ENCODE measurements at regions not wholly inside any gene's neighbourhood (a gene's known extent, or its start where the extent isn't known, plus 50 kb on each side); places are given as distances from the start of the nearest gene placed in this dataset.
"Not testable (repeated sequence)": the region's sequence is repeated elsewhere in the genome, so short reads cannot be mapped to it uniquely, and the experiment has no call there.

- no peak for DNase-seq
Measured at GRCh38 chr12:34305176-34305575, 282.9 kb downstream of the ALG10 start.

GRCh38 chr12:34306133-34306830, 284.0 kb downstream of the ALG10 start:
- DNase-seq = no peak

- not testable (repeated sequence) for DNase-seq
Measured at GRCh38 chr12:34309806-34310804, 287.8 kb downstream of the ALG10 start.

GRCh38 chr12:34311337-34311736, 289.0 kb downstream of the ALG10 start:
- no peak for DNase-seq

DNA sequence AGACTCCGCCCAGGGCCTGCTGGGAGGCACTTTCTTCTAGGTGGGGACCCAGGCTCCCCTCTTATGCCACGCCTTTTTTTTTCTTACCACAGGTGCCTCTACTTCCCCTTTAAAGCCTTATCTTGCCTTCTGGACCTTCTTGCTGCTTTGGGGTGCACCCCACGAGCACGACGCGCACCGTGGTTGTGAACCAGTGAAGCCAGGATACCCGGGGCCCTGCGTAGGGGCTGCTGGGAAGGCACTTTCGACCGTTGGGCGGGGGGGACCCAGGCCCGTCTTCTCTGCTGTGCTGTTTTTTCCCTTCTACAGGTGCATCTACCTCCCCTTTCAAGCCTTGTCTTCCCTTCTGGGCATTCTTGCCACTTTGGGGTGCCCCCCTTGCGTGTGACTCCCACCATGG, 305.4 kb downstream of the ALG10 start:
- DNase-seq = no peak

DNA sequence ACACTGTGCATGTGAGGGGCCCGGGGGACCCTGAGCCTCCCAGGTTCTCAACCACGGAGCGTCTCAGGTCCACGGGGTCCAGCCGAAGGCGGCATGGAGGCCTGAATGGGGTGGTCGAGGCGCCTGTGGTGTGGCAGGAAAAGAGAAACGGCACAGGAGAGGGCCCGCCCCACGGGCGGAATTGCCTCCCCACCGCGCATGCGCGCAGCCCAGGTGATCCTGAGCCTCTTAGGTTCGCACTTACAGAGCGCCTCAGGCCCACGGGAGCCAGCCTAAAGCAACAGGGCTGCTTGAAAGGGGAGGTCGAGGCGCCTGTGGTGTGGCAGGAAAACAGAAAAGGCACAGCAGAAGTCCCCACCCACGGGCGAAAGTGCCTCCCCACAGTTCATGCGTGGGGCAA, 311.0 kb downstream of the ALG10 start:
- DNase-seq = no peak

GRCh38 chr12:34334538-34334937, 312.2 kb downstream of the ALG10 start:
- no peak for DNase-seq

DNA sequence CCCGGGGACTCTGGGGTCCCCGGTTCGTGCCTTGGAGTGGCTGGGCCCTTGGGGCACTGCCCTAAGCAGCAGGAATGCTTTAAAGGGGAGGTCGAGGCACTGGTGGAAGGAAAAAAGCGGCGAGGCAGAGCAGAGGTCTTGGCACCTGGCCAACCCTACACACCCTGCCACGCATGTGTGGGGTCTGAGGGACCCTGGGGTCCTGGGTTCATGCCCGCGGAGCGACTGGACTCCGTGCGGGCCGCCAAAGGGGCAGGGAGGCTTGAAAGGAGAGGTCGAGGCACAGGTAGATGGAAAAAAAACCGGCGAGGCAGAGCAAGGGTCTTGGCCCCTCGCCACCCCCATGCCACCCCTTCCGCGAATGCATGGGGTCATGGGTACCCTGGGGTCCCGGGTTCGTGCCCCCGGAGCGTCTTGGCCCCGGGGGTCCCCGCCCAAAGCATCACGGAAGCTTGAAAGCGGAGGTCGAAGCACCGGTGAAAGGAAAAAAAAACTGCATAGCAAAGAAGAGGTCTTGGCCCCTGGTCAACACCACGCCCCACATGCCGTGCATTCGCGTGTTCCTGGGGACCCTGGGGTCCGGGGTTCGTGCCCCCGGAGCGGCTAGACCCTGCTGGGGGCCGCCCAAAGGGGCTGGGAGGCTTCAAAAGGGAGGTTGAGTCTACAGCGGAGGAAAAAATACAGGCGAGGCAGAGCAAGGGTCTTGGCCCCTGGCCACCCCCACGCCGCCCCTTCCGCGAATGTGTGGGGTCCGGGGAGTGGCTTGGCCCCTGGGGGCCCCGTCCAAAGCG, 312.9 kb downstream of the ALG10 start:
- no peak for DNase-seq

- no peak for DNase-seq
Measured at GRCh38 chr12:34335819-34336262, 313.5 kb downstream of the ALG10 start.

DNA sequence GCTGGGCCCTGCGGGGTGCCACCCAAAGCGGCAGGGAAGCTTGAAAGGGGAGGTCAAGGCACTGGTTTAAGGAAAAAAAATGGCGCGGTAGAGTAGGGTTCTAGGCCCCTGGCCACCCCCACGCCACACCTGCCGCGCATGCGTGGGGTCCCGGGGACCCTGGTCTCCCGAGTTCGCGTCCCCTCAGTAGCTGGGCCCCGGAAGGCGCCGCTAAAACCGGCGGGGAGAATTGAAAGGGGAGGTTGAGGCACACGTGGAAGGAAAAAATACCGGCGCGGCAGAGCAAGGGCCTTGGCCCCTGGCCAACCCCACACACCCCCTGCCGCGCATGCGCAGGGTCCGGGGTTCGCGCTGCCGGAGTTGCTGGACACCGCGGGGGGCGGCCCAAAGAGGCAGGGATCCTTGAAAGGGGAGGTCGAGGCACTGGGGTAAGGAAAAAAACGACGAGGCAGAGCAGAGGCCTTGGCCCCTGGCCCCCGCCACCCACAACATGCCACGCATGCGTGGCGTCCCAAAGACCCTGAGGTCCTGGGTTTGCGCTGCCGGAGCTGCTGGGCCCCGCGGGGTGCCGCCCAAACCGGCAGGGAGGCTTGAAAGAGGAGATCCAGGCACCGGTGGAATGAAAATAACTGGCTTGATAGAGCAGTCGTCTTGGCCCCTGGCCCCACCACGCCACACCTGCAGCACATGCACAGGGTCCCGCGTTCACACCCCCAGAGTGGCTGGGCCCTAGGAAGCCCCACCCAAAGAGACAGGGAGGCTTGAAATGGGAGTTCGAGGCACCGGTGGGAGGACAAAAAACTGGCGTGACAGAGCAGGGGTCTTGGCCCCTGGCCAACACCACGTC, 314.5 kb downstream of the ALG10 start:
- DNase-seq = no peak

- DNase-seq = no peak
Measured at GRCh38 chr12:34338751-34339150, 316.5 kb downstream of the ALG10 start.

DNA sequence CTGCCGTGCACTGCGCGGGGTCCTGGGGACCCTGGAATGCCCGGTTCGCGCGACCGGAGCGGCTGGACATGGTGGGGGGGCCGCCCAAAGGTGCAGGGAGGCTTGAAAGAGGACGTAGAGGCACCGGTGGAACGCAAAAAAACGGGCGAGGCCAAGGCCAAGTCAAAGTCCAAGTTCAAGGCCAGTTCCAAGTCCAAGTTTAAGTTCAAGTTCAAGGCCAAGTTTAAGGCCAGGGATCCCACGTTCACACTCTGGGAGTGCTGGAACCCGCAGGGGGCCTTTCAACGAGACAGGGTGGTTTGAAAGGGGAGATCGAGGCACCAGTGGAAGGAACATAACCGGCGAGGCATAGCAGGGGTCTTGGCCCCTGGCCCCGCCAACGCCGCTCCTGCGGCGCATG, 317.6 kb downstream of the ALG10 start:
- DNase-seq = no peak

- DNase-seq = no peak
Measured at GRCh38 chr12:34340534-34341361, 318.5 kb downstream of the ALG10 start.

DNA sequence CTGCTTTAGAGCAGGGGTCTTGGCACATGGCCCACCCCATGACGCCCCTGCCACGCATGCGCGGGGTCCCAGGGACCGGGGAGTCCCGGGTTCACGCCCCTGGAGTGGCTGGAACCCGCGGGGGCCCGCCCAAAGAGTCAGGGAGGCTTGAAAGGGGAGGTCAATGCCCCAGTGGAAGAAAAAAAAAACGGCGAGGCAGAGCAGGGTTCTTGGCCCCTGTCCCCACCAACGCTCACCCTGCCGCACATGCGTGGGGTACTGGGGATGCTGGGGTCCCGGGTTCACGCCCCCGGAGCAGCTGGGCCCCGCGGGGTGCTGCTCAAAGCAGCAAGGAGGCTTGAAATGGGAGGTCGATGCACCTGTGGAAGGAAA, 319.1 kb downstream of the ALG10 start:
- DNase-seq = no peak

GRCh38 chr12:34342048-34342447, 319.8 kb downstream of the ALG10 start:
- DNase-seq = no peak

GRCh38 chr12:34343345-34343744, 321.0 kb downstream of the ALG10 start:
- no peak for DNase-seq

GRCh38 chr12:34343766-34344165, 321.5 kb downstream of the ALG10 start:
- no peak for DNase-seq

DNA sequence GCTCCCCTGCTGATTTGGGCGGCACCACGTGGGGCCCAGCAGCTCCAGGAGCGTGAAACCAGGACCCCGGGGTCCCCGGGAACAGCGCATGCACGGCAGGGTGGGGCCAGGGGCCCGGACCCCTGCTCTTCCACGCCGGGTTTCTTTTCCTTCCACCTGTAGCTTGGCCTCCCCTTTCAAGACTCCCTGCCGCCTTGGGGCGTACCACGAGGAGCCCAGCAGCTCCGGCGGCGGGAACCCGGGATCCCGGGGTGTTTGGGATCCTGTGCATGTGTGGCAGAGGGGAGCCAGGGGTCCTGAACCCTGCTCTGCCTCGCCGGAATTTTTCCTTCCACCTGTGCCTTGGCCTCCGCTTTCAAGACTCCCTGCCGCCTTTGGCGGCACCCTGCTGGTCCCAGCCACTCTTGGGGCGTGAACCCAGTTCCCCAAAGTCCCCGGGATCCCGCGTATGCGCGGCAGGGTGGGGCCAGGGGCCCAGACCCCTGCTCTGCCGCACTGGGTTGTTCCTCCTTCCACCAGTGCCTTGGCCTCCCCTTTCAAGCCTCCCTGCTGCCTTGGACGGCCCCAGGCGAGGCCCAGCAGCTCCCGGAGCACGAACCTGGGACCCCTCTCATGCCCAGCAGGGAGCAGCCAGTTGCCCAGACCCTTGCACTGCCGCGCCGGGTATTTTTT, 322.7 kb downstream of the ALG10 start:
- DNase-seq = no peak

DNA sequence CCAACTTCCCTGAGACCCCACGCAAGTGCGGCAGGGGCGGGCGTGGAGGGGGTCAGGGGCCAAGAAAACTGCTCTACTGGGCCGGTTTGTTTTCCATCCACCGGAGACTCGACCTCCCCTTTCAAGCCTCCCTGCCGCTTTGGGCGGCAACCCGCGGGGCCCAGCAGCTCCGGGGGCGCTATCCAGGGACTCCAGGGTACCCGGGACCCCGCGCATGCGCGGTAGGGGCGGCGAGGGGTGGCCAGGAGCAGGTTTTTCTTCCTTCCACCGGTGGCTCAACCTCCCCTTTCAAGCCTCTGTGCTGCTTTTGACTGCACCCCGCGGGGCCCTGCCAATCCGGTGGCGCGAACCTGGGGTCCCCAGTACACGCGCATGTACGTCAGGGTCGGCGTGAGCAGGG, 323.5 kb downstream of the ALG10 start:
- DNase-seq = no peak

- DNase-seq = no peak
Measured at GRCh38 chr12:34346372-34347034, 324.2 kb downstream of the ALG10 start.
